Keratinocyte (primary cell): ENCODE measurements at regions not wholly inside any gene's neighbourhood (a gene's known extent, or its start where the extent isn't known, plus 50 kb on each side); places are given as distances from the start of the nearest gene placed in this dataset.

Source experiments
- DNase-seq: peaks from one replicate; pipeline ENCODE4 v3.0.0-alpha.2; 2011; ENCODE audit warnings: low read depth, missing footprints, low spot score
- FAIRE-seq: peaks from 2 replicates; lab custom pipeline; 2011; peaks lifted over from hg19 to GRCh38; lab: Jason Lieb, UNC
- H2AFZ ChIP-seq: 2 replicates; pipeline ENCODE4 v1.6.0; 2012; ENCODE audit warnings: low read length, control low read depth, inconsistent platforms; ENCODE audit not compliant: control insufficient read depth
- H3K27ac ChIP-seq: 2 replicates; pipeline ENCODE4 v1.5.1; 2011; ENCODE audit warnings: low read length; ENCODE audit not compliant: control insufficient read depth, insufficient read depth
- H3K27me3 ChIP-seq: 3 replicates; pipeline ENCODE4 v1.6.0; 2011; ENCODE audit warnings: low read length; ENCODE audit not compliant: control insufficient read depth, insufficient read depth; ENCODE audit errors: extremely low read depth
- H3K36me3 ChIP-seq, 2 experiments: 2 replicates in 1 of 2; 3 replicates in 1 of 2; pipeline ENCODE4 v1.5.1; 2011; ENCODE audit warnings: low read length in 2 of 2, mild to moderate bottlenecking in 1 of 2; ENCODE audit not compliant: control insufficient read depth in 2 of 2, insufficient read depth in 2 of 2; ENCODE audit errors: extremely low read depth in 1 of 2
- H3K4me1 ChIP-seq: 3 replicates; pipeline ENCODE4 v1.5.1; 2011; ENCODE audit warnings: low read length; ENCODE audit not compliant: control insufficient read depth, insufficient read depth; ENCODE audit errors: extremely low read depth
- H3K4me2 ChIP-seq: 3 replicates; pipeline ENCODE4 v1.6.0; 2011; ENCODE audit warnings: low read depth, low read length; ENCODE audit not compliant: control insufficient read depth, insufficient read depth; ENCODE audit errors: extremely low read depth
- H3K4me3 ChIP-seq, 3 experiments: fragments of 200-600 bp in 1 of 3; sonication (generic) in 1 of 3; 2 replicates in 2 of 3; 3 replicates in 1 of 3; pipeline ENCODE4 v1.5.1; 2011 to 2016; ENCODE audit warnings: low read length in 3 of 3, mild to moderate bottlenecking in 3 of 3, control low read depth in 2 of 3, inconsistent platforms in 1 of 3, low read depth in 1 of 3, mixed read lengths in 1 of 3, mixed run types in 1 of 3, moderate library complexity in 1 of 3; ENCODE audit not compliant: control insufficient read depth in 2 of 3, insufficient read depth in 2 of 3; ENCODE audit errors: extremely low read depth in 1 of 3
- H3K79me2 ChIP-seq: 2 replicates; pipeline ENCODE4 v1.6.0; 2012; ENCODE audit warnings: low read length; ENCODE audit not compliant: control insufficient read depth, insufficient read depth
- H3K9ac ChIP-seq: 3 replicates; pipeline ENCODE4 v1.6.0; 2011; ENCODE audit warnings: low read length; ENCODE audit not compliant: control insufficient read depth, insufficient read depth; ENCODE audit errors: extremely low read depth
- H3K9me1 ChIP-seq: 3 replicates; pipeline ENCODE4 v1.6.0; 2011; ENCODE audit warnings: low read length; ENCODE audit not compliant: control insufficient read depth, insufficient read depth; ENCODE audit errors: extremely low read depth
- H3K9me3 ChIP-seq: 2 replicates; pipeline ENCODE4 v1.5.1; 2012; ENCODE audit warnings: low read depth, low read length; ENCODE audit not compliant: control insufficient read depth
- H4K20me1 ChIP-seq: 3 replicates; pipeline ENCODE4 v1.6.0; 2011; ENCODE audit warnings: low read length; ENCODE audit not compliant: control insufficient read depth, insufficient read depth; ENCODE audit errors: extremely low read depth
- EZH2 ChIP-seq: IDR thresholded peaks from one replicate; pipeline ENCODE4 v1.6.1; 2012; ENCODE audit warnings: inconsistent platforms, mild to moderate bottlenecking, low read length, moderate library complexity
- dilution Hi-C: fragments of 300-500 bp; cut with MboI; formaldehyde crosslinking; loops from one replicate; pipeline ENCODE4 v1.7.0; 2020; ENCODE audit warnings: low sequenced_read_pairs; ENCODE audit not compliant: extremely low pct_ligation_motif_present
- TF ChIP-seq, protein P1 (sequence below), 3 experiments: IDR thresholded peaks in 1 of 3; conservative IDR thresholded peaks in 1 of 3; optimal IDR thresholded peaks in 1 of 3; 2 replicates in 2 of 3; 3 replicates in 1 of 3; pipeline versions ENCODE3 to v1.5.1; 2011; ENCODE audit warnings: low read length in 3 of 3, mild to moderate bottlenecking in 3 of 3, moderate library complexity in 2 of 3, control low read depth in 1 of 3, inconsistent platforms in 1 of 3; ENCODE audit not compliant: insufficient read depth in 2 of 3; ENCODE audit errors: extremely low read depth in 1 of 3

DNA sequence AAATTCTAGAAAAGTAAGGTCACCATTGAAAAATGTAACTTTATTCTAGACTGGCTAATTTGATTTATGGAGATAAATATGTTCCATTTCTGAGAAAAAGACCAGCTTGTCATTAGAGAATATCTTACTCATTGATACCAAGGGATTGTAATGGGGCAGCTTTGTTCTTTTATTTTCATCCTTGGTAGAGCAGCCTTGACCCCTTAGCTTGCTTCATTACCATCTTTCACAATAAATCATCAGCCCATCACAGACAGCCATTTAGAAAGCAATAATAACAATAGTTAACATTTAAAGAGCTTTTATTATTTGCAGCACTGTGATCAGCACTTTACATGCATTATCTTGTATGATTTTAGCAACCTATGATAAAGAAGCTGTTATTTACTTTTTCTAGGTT, 253.6 kb downstream of the C3orf38 start:
- DNase-seq, result no peak
- no peaks in the 10 kb centered on the region for H3K4me1 ChIP-seq
- H3K4me3 ChIP-seq, result no peak overlapping the region
- H2AFZ ChIP-seq, result no peak overlapping the region
- no peak overlapping the region for H3K9ac ChIP-seq
- FAIRE-seq, result no peak
- H3K79me2 ChIP-seq, result no peaks in the 10 kb centered on the region
- no peaks in the 10 kb centered on the region for H3K27me3 ChIP-seq
- no peaks in the 10 kb centered on the region for H3K9me1 ChIP-seq
- no peak for TF ChIP-seq EZH2
- TF ChIP-seq, protein P1, sequence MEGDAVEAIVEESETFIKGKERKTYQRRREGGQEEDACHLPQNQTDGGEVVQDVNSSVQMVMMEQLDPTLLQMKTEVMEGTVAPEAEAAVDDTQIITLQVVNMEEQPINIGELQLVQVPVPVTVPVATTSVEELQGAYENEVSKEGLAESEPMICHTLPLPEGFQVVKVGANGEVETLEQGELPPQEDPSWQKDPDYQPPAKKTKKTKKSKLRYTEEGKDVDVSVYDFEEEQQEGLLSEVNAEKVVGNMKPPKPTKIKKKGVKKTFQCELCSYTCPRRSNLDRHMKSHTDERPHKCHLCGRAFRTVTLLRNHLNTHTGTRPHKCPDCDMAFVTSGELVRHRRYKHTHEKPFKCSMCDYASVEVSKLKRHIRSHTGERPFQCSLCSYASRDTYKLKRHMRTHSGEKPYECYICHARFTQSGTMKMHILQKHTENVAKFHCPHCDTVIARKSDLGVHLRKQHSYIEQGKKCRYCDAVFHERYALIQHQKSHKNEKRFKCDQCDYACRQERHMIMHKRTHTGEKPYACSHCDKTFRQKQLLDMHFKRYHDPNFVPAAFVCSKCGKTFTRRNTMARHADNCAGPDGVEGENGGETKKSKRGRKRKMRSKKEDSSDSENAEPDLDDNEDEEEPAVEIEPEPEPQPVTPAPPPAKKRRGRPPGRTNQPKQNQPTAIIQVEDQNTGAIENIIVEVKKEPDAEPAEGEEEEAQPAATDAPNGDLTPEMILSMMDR (optimal IDR thresholded peaks at IDR 0.05 in 1 of 3, IDR thresholded peaks at IDR 0.05 in 1 of 3, conservative IDR thresholded peaks at IDR 0.05 in 1 of 3; ENCODE audit: extremely low read depth in 1 of 3, insufficient read depth in 2 of 3, low read length in 3 of 3), result no peak
- H3K36me3 ChIP-seq, result no peaks in the 10 kb centered on the region
- dilution Hi-C loops, result no loop called here
- no peaks in the 10 kb centered on the region for H4K20me1 ChIP-seq
- no peaks in the 10 kb centered on the region for H3K9me3 ChIP-seq
- H3K4me2 ChIP-seq, result no peak overlapping the region
- H3K27ac ChIP-seq, result no peak overlapping the region

DNA sequence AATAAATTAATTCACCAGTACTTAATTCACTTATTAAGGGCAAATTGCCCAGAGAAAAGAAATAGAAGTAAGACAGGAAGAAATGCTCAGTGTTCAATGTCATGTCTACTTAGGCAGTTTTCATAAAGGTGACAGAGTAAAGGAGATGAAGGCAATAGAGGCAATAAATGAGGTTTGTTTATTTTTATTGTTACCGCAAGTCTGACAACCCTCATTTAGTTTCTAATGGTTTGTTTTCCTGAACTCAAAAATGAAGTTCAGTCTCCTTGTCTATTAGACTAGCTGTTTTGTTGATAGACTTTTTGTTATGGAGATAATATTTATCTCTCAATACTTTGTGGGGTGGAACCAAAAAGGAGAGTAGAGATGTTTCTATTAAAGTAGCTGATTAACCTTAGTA, 258.3 kb downstream of the C3orf38 start:
- Histone ChIP-seq H3K4me3 (no peak overlapping the region), H3K9me1 (no peaks in the 10 kb centered on the region), H3K27ac (no peak overlapping the region), H3K79me2 (no peaks in the 10 kb centered on the region), H3K9me3 (no peaks in the 10 kb centered on the region), H2AFZ (no peak overlapping the region), H3K36me3 (no peaks in the 10 kb centered on the region), H3K27me3 (no peaks in the 10 kb centered on the region), H3K4me2 (no peak overlapping the region), H4K20me1 (no peaks in the 10 kb centered on the region), H3K4me1 (no peaks in the 10 kb centered on the region), H3K9ac (no peak overlapping the region)
- dilution Hi-C loops, result no loop called here
- DNase-seq (no peak), FAIRE-seq (no peak)
- TF ChIP-seq EZH2, result no peak
- TF ChIP-seq, protein P1 (optimal IDR thresholded peaks at IDR 0.05 in 1 of 3, IDR thresholded peaks at IDR 0.05 in 1 of 3, conservative IDR thresholded peaks at IDR 0.05 in 1 of 3; ENCODE audit: extremely low read depth in 1 of 3, insufficient read depth in 2 of 3, low read length in 3 of 3), result no peak
